ENCODE measurements at regions not wholly inside any gene's neighbourhood (a gene's known extent, or its start where the extent isn't known, plus 50 kb on each side); places are given as distances from the start of the nearest gene placed in this dataset.

DNA sequence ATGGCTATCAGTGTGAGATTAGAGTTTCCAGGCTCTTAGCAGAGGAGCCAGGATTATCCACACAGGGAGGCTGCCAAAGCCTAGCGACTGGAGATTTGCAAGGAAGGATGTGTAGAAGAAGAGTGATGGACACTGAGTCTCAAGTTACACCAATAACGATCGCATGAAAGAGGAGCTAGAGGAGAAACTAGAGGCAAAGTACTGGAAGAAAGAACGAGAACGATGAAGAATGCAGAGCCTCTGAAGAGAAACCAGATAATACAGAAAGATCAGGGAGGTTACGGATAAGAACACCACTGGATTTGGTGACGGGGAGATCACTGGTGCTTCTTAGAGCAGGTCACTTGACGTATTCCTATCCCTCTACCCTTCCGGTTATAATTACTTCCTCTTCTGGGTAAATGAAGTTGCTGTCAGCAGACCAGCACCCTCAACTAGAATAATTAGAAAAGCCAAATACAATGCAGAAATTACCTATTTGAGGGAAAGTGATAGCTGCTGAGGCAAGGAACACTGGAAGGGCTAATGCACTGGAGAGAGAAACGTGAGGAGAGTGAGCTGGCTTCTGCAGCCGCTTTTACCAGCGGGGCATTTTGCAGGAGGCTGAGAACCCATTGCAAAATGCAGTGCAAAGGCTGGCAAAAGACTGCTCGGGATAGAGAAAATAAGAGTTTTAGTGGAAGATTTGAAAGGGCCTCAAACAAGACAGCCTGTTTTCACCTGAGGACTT is 93.1 kb upstream of the HIF1A start:
- Histone ChIP-seq H3K27me3 (ENCODE audit: control insufficient read depth, insufficient read depth, low read length) (no peaks in the 10 kb centered on the region), H3K4me3 (ENCODE audit: low read length) (no peak overlapping the region), H3K27ac (ENCODE audit: low read length) (no peak overlapping the region), H3K4me1 (ENCODE audit: control insufficient read depth, insufficient read depth, low read length) (peaks cover 5% of the 10 kb centered on the region), H3K9me3 (replicated peaks; ENCODE audit: control insufficient read depth, low read depth, low read length) (no peaks in the 10 kb centered on the region), H3K36me3 (ENCODE audit: control insufficient read depth, insufficient read depth, low read length) (no peaks in the 10 kb centered on the region)
- 29% methylated on average over 9 of the region's 13 CpGs for WGBS (ENCODE audit: insufficient coverage)
- no peak for DNase-seq

GRCh38 chr14:61602733-61603077 is 92.6 kb upstream of the HIF1A start:
- Histone ChIP-seq H3K4me1 (ENCODE audit: control insufficient read depth, insufficient read depth, low read length) (peaks cover 10% of the 10 kb centered on the region), H3K9me3 (replicated peaks; ENCODE audit: control insufficient read depth, low read depth, low read length) (no peaks in the 10 kb centered on the region), H3K27ac (ENCODE audit: low read length) (no peak overlapping the region), H3K4me3 (ENCODE audit: low read length) (no peak overlapping the region), H3K36me3 (ENCODE audit: control insufficient read depth, insufficient read depth, low read length) (no peaks in the 10 kb centered on the region), H3K27me3 (ENCODE audit: control insufficient read depth, insufficient read depth, low read length) (no peaks in the 10 kb centered on the region)
- DNase-seq, result no peak
- no CpG with 5 or more reads among the region's 1 CpG for WGBS (ENCODE audit: insufficient coverage)

DNA sequence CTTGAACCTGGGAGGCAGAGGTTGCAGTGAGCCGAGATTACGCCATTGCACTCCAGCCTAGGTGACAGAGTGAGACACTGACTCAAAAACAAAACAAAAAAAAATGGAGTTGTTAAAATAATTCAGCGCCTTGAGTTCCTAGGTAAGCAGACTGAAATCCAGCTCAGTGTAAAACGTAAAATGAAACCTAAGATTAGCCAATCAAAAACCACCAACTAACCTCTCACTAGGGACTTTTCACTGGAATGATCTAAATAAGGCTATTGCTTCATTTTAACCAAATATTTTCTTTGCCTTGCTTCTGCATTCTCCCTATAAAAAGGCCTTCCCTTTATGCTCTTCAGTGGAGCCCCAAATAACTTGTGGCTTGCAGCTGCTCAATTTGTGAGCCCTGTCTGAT is 91.6 kb upstream of the HIF1A start:
- Histone ChIP-seq H3K4me1 (ENCODE audit: control insufficient read depth, insufficient read depth, low read length) (peaks cover 17% of the 10 kb centered on the region), H3K4me3 (ENCODE audit: low read length) (no peak overlapping the region), H3K27ac (ENCODE audit: low read length) (no peak overlapping the region), H3K36me3 (ENCODE audit: control insufficient read depth, insufficient read depth, low read length) (no peaks in the 10 kb centered on the region), H3K9me3 (replicated peaks; ENCODE audit: control insufficient read depth, low read depth, low read length) (no peaks in the 10 kb centered on the region), H3K27me3 (ENCODE audit: control insufficient read depth, insufficient read depth, low read length) (no peaks in the 10 kb centered on the region)
- WGBS (ENCODE audit: insufficient coverage), result no CpG with 5 or more reads among the region's 4 CpGs
- no peak for DNase-seq

DNA sequence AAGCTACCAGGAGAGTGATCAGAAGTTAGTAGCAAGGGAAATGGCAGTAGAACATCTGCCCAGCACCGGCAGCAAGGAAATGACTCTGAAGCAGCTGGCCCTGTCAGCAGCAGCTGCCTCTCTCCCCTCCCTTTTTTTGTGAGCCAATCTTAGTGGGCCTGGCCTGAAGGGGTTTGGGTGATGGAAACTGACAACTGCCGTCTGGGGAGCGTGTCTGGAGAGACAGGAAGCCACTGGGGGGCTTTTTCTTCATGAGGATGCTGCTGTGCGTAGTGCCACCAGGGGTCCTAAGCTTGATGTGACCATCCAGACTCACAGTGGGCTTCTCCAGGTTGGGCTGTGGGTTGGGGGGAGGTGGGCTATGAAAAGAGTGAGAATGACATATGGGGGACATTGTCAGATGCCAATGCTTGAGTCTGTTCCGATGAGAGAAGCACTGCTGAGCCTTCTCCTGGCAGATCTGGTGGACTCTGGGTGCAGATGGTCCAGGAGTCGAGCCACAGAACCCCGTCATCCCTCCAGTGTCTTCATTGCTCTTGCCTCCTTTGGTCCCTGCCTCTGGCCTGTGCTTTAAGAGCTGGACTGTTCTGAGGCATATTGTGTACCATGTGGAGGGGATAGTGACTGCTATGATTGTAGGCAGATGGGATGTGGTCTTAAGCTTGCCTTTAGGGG is 87.6 kb upstream of the HIF1A start:
- DNase-seq, result peak; percentile 82
- WGBS (ENCODE audit: insufficient coverage), result 71% methylated on average over 6 of the region's 7 CpGs
- no peaks in the 10 kb centered on the region for H3K27me3 ChIP-seq (ENCODE audit: control insufficient read depth, insufficient read depth, low read length)
- H3K9me3 ChIP-seq (replicated peaks; ENCODE audit: control insufficient read depth, low read depth, low read length), result no peaks in the 10 kb centered on the region
- no peaks in the 10 kb centered on the region for H3K36me3 ChIP-seq (ENCODE audit: control insufficient read depth, insufficient read depth, low read length)
- H3K27ac ChIP-seq (ENCODE audit: low read length), result peak overlapping the region; percentile 29
- H3K4me3 ChIP-seq (ENCODE audit: low read length), result no peak overlapping the region
- H3K4me1 ChIP-seq (ENCODE audit: control insufficient read depth, insufficient read depth, low read length), result peaks cover 30% of the 10 kb centered on the region

GRCh38 chr14:61608245-61609165 is 86.8 kb upstream of the HIF1A start:
- H3K4me1 ChIP-seq (ENCODE audit: control insufficient read depth, insufficient read depth, low read length), result peaks cover 30% of the 10 kb centered on the region
- no peaks in the 10 kb centered on the region for H3K27me3 ChIP-seq (ENCODE audit: control insufficient read depth, insufficient read depth, low read length)
- peak overlapping the region; percentile 43 for H3K27ac ChIP-seq (ENCODE audit: low read length)
- DNase-seq, result peak; percentile 76
- no peaks in the 10 kb centered on the region for H3K36me3 ChIP-seq (ENCODE audit: control insufficient read depth, insufficient read depth, low read length)
- no peak overlapping the region for H3K4me3 ChIP-seq (ENCODE audit: low read length)
- H3K9me3 ChIP-seq (replicated peaks; ENCODE audit: control insufficient read depth, low read depth, low read length), result no peaks in the 10 kb centered on the region
- whole genome bisulfite sequencing (ENCODE audit: insufficient coverage), result 33% methylated on average over 4 of the region's 8 CpGs

DNA sequence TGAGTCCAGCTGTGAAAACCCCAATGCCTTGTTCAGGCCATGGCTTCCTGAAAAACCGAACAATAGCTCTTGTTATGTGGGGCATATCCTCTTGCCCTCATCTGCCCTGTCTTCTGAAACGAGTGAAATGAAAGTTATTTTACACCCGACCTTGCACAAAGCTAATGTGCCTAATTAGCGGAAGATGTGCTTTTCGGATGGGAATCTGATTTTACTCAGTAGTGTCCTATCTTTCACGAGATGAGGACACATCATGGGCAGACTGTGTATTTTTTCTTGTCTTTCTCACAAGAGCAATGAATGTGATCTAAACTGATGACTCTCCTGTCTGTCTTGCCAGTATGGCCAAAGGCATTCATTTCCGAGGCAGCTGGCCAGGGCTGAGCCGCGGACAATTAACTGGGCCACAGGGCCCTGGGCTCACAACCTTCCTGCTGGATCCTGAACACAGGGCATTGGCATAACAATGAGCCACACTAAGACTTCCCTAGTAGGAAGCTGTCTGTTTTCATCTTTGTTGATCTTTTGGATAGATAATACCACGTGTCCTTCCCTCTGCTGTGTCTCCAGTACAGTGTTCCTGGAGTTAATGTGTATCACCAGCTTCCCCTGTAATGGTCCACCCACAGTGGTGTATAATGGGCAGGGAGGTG is 86.0 kb upstream of the HIF1A start:
- H3K27ac ChIP-seq (ENCODE audit: low read length), result peak overlapping the region; percentile 43
- H3K36me3 ChIP-seq (ENCODE audit: control insufficient read depth, insufficient read depth, low read length), result no peaks in the 10 kb centered on the region
- H3K27me3 ChIP-seq (ENCODE audit: control insufficient read depth, insufficient read depth, low read length), result no peaks in the 10 kb centered on the region
- DNase-seq, result peak; percentile 36
- H3K4me1 ChIP-seq (ENCODE audit: control insufficient read depth, insufficient read depth, low read length), result peaks cover 30% of the 10 kb centered on the region
- no peak overlapping the region for H3K4me3 ChIP-seq (ENCODE audit: low read length)
- WGBS (ENCODE audit: insufficient coverage), result 44% methylated on average over 6 of the region's 10 CpGs
- no peaks in the 10 kb centered on the region for H3K9me3 ChIP-seq (replicated peaks; ENCODE audit: control insufficient read depth, low read depth, low read length)

DNA sequence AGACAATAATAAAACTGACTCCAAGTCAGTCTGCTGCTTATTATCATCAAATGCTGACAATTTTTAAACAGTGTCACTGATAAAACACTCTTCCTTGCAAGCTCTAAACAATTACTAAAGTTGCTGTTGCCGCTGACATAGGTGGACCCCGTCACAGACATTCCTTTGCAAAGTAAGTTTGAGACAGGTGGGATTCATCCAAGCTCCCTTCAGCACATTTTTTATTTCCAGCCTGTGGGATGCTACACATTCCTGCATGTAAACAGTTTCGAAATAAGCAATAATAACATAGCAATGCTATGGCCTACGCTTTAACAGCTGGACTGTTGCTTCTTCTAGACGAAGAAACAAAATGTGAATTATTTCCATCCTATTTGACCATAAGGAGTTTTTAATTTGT is 85.4 kb upstream of the HIF1A start:
- no peak overlapping the region for H3K4me3 ChIP-seq (ENCODE audit: low read length)
- no peaks in the 10 kb centered on the region for H3K27me3 ChIP-seq (ENCODE audit: control insufficient read depth, insufficient read depth, low read length)
- peaks cover 30% of the 10 kb centered on the region for H3K4me1 ChIP-seq (ENCODE audit: control insufficient read depth, insufficient read depth, low read length)
- H3K36me3 ChIP-seq (ENCODE audit: control insufficient read depth, insufficient read depth, low read length), result no peaks in the 10 kb centered on the region
- peak; percentile 66 for DNase-seq
- no peak overlapping the region for H3K27ac ChIP-seq (ENCODE audit: low read length)
- no peaks in the 10 kb centered on the region for H3K9me3 ChIP-seq (replicated peaks; ENCODE audit: control insufficient read depth, low read depth, low read length)
- WGBS (ENCODE audit: insufficient coverage), result 24% methylated on average over 2 of the region's 5 CpGs

DNA sequence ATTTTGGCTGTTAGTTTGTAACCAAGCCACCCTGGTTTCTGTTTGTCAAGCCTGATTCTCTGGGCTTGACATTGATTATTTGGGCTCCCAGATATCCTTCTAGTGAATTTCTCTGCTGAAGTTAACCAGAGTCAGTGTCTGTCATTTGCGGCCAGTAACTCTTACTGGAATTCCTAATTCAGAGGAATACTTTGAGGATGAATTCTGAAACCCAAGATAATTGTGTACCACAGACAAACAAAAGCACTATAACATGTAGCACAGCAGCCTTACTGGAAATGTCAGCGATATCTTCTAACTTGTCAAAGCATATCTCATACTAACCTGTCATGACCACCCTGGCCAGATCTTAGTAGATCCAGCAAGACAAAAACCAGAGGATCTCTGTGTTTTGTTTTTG is 84.4 kb upstream of the HIF1A start:
- Histone ChIP-seq H3K4me3 (ENCODE audit: low read length) (no peak overlapping the region), H3K27me3 (ENCODE audit: control insufficient read depth, insufficient read depth, low read length) (no peaks in the 10 kb centered on the region), H3K9me3 (replicated peaks; ENCODE audit: control insufficient read depth, low read depth, low read length) (no peaks in the 10 kb centered on the region), H3K27ac (ENCODE audit: low read length) (no peak overlapping the region), H3K36me3 (ENCODE audit: control insufficient read depth, insufficient read depth, low read length) (no peaks in the 10 kb centered on the region), H3K4me1 (ENCODE audit: control insufficient read depth, insufficient read depth, low read length) (peaks cover 30% of the 10 kb centered on the region)
- no peak for DNase-seq
- no CpG with 5 or more reads among the region's 2 CpGs for WGBS (ENCODE audit: insufficient coverage)

- no peaks in the 10 kb centered on the region for H3K9me3 ChIP-seq (replicated peaks; ENCODE audit: control insufficient read depth, low read depth, low read length)
- H3K4me3 ChIP-seq (ENCODE audit: low read length), result no peak overlapping the region
- no peaks in the 10 kb centered on the region for H3K27me3 ChIP-seq (ENCODE audit: control insufficient read depth, insufficient read depth, low read length)
- H3K36me3 ChIP-seq (ENCODE audit: control insufficient read depth, insufficient read depth, low read length), result no peaks in the 10 kb centered on the region
- WGBS (ENCODE audit: insufficient coverage), result no CpG with 5 or more reads among the region's 2 CpGs
- H3K4me1 ChIP-seq (ENCODE audit: control insufficient read depth, insufficient read depth, low read length), result peaks cover 35% of the 10 kb centered on the region
- H3K27ac ChIP-seq (ENCODE audit: low read length), result no peak overlapping the region
- DNase-seq, result no peak
Measured at GRCh38 chr14:61611880-61612630, 83.3 kb upstream of the HIF1A start.
